GM12865 (cell line): ENCODE measurements at regions not wholly inside any gene's neighbourhood (a gene's known extent, or its start where the extent isn't known, plus 50 kb on each side); places are given as distances from the start of the nearest gene placed in this dataset.

Experiments
- DNase-seq: peaks from one replicate; pipeline ENCODE4 v3.0.0; 2010; ENCODE audit warnings: low read depth
- H3K4me3 ChIP-seq: 2 replicates; pipeline ENCODE4 v1.5.1; 2011; ENCODE audit warnings: mild to moderate bottlenecking, low read depth, low read length, control low read depth
- TF ChIP-seq, protein P1 (sequence below): IDR thresholded peaks from 2 replicates; pipeline ENCODE4 v1.5.1; 2011; ENCODE audit warnings: low read length, control low read depth, low read depth, inconsistent platforms; ENCODE audit not compliant: insufficient read depth; ENCODE audit errors: missing control alignments

DNA sequence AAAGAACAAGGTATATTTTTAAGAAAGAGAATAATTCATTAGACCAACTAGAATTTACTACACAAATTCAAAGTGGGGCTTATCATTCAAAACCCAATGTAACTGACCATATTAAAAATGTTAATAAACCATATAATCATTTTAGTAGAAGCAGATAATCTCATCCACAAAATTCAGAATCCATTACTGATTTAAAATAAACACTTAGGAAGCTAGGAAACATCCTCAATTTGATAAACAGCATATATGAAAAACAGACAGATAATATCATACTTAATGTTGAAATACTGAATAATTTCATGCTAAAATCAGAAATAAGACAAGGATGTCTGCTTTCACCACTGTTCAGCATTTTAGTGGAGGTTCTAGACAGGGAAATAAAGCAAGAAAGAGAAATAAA, 902.8 kb upstream of the PHF14 start:
- no peak for DNase-seq
- TF ChIP-seq, protein P1, sequence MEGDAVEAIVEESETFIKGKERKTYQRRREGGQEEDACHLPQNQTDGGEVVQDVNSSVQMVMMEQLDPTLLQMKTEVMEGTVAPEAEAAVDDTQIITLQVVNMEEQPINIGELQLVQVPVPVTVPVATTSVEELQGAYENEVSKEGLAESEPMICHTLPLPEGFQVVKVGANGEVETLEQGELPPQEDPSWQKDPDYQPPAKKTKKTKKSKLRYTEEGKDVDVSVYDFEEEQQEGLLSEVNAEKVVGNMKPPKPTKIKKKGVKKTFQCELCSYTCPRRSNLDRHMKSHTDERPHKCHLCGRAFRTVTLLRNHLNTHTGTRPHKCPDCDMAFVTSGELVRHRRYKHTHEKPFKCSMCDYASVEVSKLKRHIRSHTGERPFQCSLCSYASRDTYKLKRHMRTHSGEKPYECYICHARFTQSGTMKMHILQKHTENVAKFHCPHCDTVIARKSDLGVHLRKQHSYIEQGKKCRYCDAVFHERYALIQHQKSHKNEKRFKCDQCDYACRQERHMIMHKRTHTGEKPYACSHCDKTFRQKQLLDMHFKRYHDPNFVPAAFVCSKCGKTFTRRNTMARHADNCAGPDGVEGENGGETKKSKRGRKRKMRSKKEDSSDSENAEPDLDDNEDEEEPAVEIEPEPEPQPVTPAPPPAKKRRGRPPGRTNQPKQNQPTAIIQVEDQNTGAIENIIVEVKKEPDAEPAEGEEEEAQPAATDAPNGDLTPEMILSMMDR: no peak
- no peak overlapping the region for H3K4me3 ChIP-seq

DNA sequence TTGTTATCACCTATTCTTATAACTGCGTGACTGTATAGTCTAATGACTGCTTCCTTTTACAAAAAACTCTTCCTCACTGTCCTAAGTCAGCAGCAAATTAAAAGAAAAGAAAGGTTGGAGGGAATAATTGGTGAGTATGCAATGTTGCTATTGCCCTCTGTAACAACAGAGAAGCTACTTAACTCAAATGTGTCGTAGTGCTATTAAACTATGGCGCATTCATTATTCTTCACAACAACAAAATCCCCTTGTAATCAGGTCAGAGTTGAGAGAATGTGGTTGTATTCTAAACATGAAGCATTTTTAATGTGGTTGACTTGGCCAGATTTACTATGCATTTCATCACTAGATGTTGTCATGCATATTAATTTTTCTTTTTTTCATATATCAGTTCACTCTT, 897.8 kb upstream of the PHF14 start:
- TF ChIP-seq, protein P1: no peak
- DNase-seq: no peak
- no peak overlapping the region for H3K4me3 ChIP-seq

DNA sequence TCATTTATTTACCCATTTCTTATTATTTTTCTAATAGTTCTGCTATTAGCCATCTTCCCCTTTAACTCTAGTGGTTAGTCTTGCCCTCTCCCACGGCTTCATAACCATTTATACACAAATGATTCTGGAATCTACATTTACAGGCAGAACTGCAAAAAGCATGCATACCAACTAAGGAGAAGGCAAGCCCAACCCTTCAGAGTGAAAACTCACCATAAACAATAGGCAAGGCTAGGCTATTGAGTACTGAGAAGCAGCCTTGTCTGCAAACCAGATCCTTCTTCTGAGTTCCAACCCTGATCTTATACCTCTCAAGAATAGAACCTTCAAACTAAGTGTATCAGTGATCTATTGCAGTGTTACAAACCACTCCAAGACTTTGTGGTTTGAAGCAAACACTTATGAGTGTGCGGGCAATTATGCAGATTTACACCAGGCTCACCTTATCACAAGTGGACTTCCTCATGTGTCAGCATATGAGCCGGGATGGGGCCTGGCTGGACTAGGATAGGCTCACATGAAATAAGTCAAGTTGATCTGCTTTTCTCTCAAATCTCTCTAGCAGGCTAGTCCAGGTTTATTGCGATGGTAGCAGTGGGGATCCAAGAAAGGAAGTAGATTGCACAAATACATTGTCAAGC, 896.9 kb upstream of the PHF14 start:
- TF ChIP-seq, protein P1: no peak
- no peak for DNase-seq

DNA sequence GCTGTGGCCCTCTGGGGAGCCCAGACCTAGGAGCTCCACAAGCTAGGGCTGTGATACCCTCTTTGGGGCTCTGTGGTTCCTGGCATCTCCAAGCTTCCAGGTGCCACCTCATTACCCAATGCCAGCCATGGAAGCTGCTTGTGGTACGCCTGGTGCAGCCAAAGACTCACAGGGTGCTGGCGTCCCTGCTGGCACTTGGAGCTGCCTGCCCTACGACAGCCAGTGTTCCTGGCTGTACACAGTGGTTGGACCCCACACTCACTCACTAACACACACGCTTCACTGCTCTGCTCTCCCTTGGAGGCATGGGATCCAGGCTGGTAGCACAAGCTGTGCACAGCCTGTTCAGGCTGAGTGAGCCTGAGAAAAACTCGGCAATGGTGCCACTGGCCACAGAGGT, 894.1 kb upstream of the PHF14 start:
- TF ChIP-seq, protein P1: no peak
- DNase-seq: no peak
- no peak overlapping the region for H3K4me3 ChIP-seq

More for the DNA sequence above, 896.9 kb upstream of the PHF14 start:
- H3K4me3 ChIP-seq: no peak overlapping the region

DNA sequence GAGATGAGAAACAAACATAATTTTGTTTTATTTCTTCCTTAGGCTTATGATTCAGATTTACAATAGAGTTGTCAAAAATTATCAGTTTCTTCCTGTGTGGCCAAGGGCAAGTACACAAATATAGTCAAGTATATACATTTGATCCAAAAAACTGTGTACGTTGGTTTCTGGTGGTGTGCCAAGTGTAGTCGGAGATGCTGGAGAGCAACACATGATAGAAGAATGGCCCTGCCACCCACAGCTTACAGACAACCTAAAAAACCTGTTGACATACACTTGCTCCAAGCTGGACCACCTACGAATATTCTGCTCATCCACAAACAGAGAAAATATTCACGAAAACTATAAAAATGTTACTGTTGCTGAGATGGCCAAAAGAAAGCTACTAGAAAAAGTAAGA, 890.8 kb upstream of the PHF14 start:
- DNase-seq: no peak

DNA sequence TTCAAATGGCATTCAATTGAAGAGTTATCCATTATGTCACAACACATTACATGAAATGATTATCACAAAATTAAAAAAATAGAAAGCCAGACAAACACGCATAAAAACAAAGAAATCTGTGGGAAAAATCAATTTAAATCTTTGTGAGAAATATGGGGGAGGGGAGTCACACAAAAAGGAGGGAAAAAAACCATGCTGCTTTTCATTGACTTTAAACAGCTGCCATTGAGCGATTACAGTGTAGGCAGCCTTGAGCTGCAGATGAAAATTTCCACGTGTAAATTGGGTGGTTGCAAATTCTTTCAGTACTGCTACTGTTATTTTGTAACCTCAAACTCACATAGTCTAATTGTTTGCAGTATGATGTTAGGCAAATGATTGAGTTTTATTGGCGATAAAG, 889.9 kb upstream of the PHF14 start:
- TF ChIP-seq, protein P1: no peak
- DNase-seq: no peak

More for the DNA sequence above, 890.8 kb upstream of the PHF14 start:
- no peak overlapping the region for H3K4me3 ChIP-seq
- TF ChIP-seq, protein P1: no peak

DNA sequence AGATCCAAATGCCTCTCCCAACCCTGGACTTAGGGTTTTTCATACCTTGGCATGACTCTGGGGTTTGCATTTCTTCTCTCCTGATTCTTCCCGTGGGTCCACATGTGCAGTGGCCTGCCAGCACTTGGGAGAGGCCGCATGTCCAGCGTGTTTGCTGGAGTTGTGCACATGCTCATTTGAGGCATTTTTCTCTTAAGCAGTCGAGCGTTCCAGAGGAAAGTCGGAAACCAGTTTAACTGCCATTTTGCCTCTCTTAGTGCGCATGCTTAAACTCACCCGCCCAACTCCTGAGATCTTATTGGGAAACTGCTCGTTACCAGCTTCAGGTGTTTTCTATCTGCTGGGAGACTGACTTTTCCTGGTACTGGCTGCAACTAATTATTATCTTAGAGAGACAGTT, 888.4 kb upstream of the PHF14 start:
- no peak for DNase-seq
- H3K4me3 ChIP-seq: no peak overlapping the region
- TF ChIP-seq, protein P1: no peak

More for the DNA sequence above, 889.9 kb upstream of the PHF14 start:
- H3K4me3 ChIP-seq: no peak overlapping the region
